Cardiac muscle cell (in vitro differentiated cells and primary cell): ENCODE measurements at regions not wholly inside any gene's neighbourhood (a gene's known extent, or its start where the extent isn't known, plus 50 kb on each side); places are given as distances from the start of the nearest gene placed in this dataset.

Experiments
- DNase-seq, 2 donors: peaks; one replicate each; pipeline versions ENCODE4 v3.0.0 to v3.0.0-alpha.2; 2010 to 2017; ENCODE audit warnings: low read depth in 1 of 2, low spot score in 1 of 2
- H3K27ac ChIP-seq: fragments of 200-600 bp; sonication (generic); 2 replicates; pipeline ENCODE4 v1.5.1; 2016
- H3K27me3 ChIP-seq: fragments of 200-600 bp; sonication (generic); 2 replicates; pipeline ENCODE4 v1.6.0; 2016; ENCODE audit warnings: control low read depth
- H3K36me3 ChIP-seq: fragments of 200-600 bp; sonication (generic); 2 replicates; pipeline ENCODE4 v1.5.1; 2016; ENCODE audit warnings: control low read depth
- H3K4me1 ChIP-seq: fragments of 200-600 bp; sonication (generic); 2 replicates; pipeline ENCODE4 v1.8.1; 2017; ENCODE audit warnings: low read depth, mild to moderate bottlenecking, mixed run types
- H3K4me3 ChIP-seq: fragments of 200-600 bp; sonication (generic); 2 replicates; pipeline ENCODE4 v1.5.1; 2016; ENCODE audit warnings: mild to moderate bottlenecking
- H3K9me3 ChIP-seq: fragments of 200-600 bp; sonication (generic); 2 replicates; pipeline ENCODE4 v1.5.1; 2017; ENCODE audit warnings: low read depth, mild to moderate bottlenecking, control low read depth
- TF ChIP-seq, protein P1 (sequence below): IDR thresholded peaks from 2 replicates; pipeline ENCODE4 v1.5.1; 2012; ENCODE audit warnings: low read depth, mild to moderate bottlenecking, low read length

DNA sequence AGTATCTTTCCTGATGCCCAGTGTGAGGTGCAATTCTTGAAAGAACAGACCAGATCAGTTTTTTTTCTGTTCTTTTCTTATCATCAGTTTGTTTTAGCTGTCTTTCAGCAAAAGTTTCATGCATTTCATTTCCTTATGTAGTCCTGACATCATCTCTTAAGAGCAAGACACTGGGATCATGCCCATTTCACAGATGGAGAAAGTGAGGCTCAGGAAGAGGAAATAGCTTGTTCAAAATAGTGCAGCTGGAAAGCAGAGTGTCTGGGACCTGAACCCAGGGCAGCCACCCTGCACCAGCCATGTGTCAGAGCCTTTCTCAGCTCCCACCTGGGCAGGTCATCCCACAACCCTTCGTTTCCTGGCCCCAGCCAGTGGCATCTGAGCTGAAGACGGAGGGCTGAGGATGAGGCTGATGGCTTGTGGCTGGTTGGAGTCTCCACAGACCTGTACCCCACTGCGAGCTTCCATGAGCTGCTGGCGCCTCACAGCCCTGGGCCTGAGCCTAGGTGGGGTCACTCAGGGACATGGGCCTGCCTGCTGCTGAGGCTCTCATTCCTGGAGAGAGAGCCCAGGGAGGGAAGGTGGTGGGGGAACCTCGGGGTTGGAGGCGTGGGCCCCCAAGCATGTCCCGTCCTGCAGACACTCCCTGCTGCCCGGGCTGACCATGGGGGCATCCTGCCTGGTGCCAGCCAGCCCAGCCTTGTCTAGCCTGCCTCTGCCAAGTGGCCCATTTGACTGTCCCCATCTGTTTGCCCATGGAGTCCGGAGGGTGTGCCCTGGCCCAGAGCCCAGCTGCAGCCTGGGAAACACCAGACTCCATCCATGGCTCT is 61.8 kb downstream of the SMIM38 start:
- DNase-seq: no peak
- Histone ChIP-seq H3K27ac (no peak overlapping the region), H3K4me1 (no peaks in the 10 kb centered on the region), H3K4me3 (no peak overlapping the region), H3K9me3 (no peaks in the 10 kb centered on the region), H3K27me3 (no peaks in the 10 kb centered on the region), H3K36me3 (no peaks in the 10 kb centered on the region)
- TF ChIP-seq, protein P1, sequence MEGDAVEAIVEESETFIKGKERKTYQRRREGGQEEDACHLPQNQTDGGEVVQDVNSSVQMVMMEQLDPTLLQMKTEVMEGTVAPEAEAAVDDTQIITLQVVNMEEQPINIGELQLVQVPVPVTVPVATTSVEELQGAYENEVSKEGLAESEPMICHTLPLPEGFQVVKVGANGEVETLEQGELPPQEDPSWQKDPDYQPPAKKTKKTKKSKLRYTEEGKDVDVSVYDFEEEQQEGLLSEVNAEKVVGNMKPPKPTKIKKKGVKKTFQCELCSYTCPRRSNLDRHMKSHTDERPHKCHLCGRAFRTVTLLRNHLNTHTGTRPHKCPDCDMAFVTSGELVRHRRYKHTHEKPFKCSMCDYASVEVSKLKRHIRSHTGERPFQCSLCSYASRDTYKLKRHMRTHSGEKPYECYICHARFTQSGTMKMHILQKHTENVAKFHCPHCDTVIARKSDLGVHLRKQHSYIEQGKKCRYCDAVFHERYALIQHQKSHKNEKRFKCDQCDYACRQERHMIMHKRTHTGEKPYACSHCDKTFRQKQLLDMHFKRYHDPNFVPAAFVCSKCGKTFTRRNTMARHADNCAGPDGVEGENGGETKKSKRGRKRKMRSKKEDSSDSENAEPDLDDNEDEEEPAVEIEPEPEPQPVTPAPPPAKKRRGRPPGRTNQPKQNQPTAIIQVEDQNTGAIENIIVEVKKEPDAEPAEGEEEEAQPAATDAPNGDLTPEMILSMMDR: no peak

DNA sequence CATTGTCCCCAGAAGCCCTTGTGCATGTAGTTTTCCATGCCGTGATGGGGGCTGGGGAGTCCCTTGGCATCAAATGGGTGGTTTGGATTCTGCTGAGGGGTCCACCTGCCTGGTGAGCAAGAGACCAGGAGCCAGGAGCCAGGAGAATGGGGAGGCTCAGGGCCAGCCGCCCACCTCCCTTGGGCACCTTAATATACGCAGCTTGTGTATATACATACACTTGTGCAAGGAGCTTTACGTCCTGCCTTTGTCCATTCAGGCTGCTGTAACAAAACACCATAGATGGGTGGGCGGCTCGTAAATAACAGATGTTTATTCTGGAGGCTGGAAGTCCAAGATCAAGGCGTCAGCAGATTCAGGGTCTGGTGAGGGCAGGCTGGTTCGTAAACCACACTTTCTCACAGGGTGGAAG is 62.5 kb downstream of the SMIM38 start:
- H3K27ac ChIP-seq: no peak overlapping the region
- H3K27me3 ChIP-seq: no peaks in the 10 kb centered on the region
- H3K36me3 ChIP-seq: no peaks in the 10 kb centered on the region
- no peak for DNase-seq
- H3K4me1 ChIP-seq: no peaks in the 10 kb centered on the region
- no peak overlapping the region for H3K4me3 ChIP-seq
- H3K9me3 ChIP-seq: no peaks in the 10 kb centered on the region
- TF ChIP-seq, protein P1: no peak

DNA sequence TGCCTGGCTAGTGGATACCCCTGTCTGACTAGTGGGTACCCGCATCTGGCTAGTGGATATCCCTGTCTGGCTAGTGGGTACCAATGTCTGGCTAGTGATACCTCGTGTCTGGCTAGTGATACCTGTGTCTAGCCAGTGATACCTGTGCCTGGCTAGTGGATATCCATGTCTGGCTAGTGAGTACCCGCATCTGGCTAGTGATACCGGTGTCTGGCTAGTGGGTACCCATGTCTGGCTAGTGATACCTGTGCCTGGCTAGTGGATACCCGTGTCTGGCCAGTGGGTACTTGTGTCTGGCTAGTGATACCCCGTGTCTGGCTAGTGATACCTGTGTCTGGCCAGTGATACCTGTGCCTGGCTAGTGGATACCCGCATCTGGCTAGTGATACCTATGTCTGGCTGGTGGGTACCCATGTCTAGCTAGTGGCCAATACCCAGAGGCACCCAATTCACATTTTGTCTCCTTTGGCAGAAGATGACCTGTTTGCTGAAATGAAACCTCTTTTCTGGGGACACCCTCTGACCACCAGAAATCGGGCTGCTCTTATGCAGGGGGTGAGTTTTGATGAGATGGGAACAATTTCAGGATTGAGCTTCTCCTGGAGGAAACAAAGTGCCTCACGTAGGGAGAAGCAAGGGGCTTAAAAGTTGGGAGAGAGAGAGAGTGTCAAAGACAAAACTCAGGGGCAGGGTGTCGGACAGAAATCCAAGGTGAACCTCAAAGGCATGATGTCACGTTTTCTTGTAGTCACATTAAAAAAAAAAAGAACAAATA is 63.4 kb downstream of the SMIM38 start:
- Histone ChIP-seq H3K27me3 (no peaks in the 10 kb centered on the region), H3K4me1 (no peaks in the 10 kb centered on the region), H3K4me3 (no peak overlapping the region), H3K27ac (no peak overlapping the region), H3K9me3 (no peaks in the 10 kb centered on the region), H3K36me3 (no peaks in the 10 kb centered on the region)
- no peak for DNase-seq
- TF ChIP-seq, protein P1: no peak

DNA sequence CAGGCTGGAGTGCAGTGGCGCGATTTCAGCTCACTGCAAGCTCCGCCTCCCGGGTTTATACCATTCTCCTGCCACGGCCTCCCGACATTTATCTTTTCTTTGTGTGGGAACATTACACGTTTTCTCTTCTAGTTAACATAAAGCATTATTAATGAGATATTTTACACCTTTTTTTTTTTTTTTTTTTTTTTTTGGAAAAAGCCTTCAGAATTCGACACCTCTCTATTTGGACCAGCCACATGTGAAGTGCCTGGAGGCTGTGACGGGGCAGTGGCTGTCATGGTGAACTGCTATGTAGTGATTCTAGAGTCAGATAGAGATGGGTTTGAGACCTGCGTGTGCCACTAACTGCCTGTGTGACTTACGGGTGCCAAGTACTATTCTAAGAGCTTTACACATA is 64.3 kb downstream of the SMIM38 start:
- no peaks in the 10 kb centered on the region for H3K27me3 ChIP-seq
- TF ChIP-seq, protein P1: no peak
- no peak overlapping the region for H3K27ac ChIP-seq
- H3K4me1 ChIP-seq: no peaks in the 10 kb centered on the region
- H3K36me3 ChIP-seq: no peaks in the 10 kb centered on the region
- no peak overlapping the region for H3K4me3 ChIP-seq
- DNase-seq: no peak
- no peaks in the 10 kb centered on the region for H3K9me3 ChIP-seq

- no peak for DNase-seq
These were observed 64.9 kb downstream of the SMIM38 start for GRCh38 chr11:69220561-69221051.

More at GRCh38 chr11:69220561-69221051, 64.9 kb downstream of the SMIM38 start:
- Histone ChIP-seq H3K4me1 (no peaks in the 10 kb centered on the region), H3K9me3 (no peaks in the 10 kb centered on the region), H3K27ac (no peak overlapping the region), H3K27me3 (no peaks in the 10 kb centered on the region), H3K4me3 (no peak overlapping the region), H3K36me3 (no peaks in the 10 kb centered on the region)
- TF ChIP-seq, protein P1: no peak
